ENCODE measurements at regions not wholly inside any gene's neighbourhood (a gene's known extent, or its start where the extent isn't known, plus 50 kb on each side); places are given as distances from the start of the nearest gene placed in this dataset.

DNA sequence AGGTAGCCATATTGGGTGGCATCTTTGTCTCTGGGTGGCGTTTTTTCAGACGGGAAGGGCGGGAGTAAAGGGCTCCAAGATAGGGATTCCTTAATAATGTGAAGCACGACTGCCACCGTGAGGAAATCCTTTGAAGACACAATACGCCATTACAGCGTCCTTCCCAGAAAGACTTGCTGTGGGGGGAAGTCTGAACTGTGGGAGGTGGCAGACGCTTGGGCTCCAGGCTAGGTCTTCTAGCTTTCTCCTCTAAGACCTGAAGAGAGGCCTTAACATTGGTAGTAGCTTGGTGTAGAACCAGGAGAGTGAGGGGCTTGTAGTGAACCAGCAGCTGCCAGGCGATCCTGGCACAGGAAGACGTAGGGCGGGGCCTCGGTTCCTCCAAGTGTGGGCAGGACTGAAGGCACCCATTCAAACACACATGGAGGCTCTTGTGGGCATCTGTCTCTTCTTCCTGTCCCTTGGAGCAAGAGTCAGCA lies 197.3 kb downstream of the OR13H1 start:
- BruUV-seq (replicated peaks) = no TSS peak
- DNase-seq = no peak
- no peaks in the 10 kb centered on the region for H3K4me1 Mint-ChIP-seq (ENCODE audit: low read depth, unreplicated experiment)
- peaks cover 7% of the 10 kb centered on the region for H3K9me3 Mint-ChIP-seq (ENCODE audit: low read depth, unreplicated experiment)
- H3K4me3 Mint-ChIP-seq (ENCODE audit: low read depth, unreplicated experiment) = no peak overlapping the region
- H3K36me3 Mint-ChIP-seq (ENCODE audit: insufficient read depth, unreplicated experiment) = no peaks in the 10 kb centered on the region
- intact Hi-C loops (cut with micrococcal nuclease; ENCODE audit: unreplicated experiment) = no loop called here
- H3K27me3 Mint-ChIP-seq (ENCODE audit: unreplicated experiment) = no peaks in the 10 kb centered on the region
- TF ChIP-seq, protein P1, sequence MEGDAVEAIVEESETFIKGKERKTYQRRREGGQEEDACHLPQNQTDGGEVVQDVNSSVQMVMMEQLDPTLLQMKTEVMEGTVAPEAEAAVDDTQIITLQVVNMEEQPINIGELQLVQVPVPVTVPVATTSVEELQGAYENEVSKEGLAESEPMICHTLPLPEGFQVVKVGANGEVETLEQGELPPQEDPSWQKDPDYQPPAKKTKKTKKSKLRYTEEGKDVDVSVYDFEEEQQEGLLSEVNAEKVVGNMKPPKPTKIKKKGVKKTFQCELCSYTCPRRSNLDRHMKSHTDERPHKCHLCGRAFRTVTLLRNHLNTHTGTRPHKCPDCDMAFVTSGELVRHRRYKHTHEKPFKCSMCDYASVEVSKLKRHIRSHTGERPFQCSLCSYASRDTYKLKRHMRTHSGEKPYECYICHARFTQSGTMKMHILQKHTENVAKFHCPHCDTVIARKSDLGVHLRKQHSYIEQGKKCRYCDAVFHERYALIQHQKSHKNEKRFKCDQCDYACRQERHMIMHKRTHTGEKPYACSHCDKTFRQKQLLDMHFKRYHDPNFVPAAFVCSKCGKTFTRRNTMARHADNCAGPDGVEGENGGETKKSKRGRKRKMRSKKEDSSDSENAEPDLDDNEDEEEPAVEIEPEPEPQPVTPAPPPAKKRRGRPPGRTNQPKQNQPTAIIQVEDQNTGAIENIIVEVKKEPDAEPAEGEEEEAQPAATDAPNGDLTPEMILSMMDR (IDR thresholded peaks at IDR 0.05; ENCODE audit: unreplicated experiment) = no peak
- no peak overlapping the region for H3K27ac Mint-ChIP-seq (ENCODE audit: unreplicated experiment)
- CTCF ChIA-PET = no interaction called here

DNA sequence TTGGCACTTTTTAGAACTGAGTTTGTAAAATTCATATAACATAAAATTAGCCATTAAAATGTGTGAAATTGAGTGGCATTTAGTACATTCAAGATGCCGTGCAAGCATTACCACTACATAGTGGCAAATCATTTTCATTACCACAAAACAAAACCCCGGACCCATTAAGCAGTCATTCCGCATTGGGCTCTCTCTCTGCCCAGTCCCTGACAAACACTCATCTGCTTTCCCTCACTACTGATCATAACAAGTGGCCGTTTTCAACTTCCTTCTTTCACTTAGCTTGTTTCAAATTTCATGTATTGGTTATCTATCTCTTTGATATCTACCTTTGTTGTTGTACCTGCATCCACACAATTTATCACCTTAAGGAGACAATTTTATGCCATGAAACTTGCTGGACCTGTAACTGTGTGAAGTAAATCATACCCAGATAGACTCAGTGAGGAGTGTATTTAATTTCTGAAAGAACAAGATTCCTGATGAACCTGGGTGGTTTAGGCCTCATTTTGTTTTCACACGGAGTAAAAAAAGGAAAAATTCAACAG lies 202.1 kb downstream of the OR13H1 start:
- BruUV-seq (replicated peaks) = no TSS peak
- DNase-seq = no peak
- intact Hi-C loops (cut with micrococcal nuclease; ENCODE audit: unreplicated experiment) = no loop called here

DNA sequence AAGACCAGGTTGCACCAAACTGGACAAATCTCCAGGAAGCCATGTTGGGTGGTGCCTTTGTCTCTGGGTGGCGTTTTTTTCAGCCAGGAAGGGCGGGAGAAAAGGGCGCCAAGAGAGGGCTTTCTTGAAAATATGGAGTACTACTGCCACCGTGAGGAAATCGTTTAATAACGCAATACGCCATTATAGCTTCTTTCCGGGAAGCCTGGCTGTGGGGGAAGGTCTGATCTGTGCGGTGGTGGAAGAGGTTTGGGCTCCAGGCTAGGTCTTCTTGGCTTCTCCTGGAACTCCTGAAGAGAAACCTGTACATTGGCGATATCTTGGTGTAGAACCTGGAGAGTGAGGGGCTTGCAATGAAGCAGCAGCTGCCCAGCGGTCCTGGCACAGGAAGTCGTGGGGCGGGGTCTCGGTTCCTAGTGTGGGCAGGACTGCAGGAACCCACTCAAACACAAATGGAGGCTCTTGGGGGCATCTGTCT lies 202.7 kb downstream of the OR13H1 start:
- DNase-seq = no peak
- H3K27me3 Mint-ChIP-seq (ENCODE audit: unreplicated experiment) = no peaks in the 10 kb centered on the region
- TF ChIP-seq, protein P1 (IDR thresholded peaks at IDR 0.05; ENCODE audit: unreplicated experiment) = no peak
- H3K36me3 Mint-ChIP-seq (ENCODE audit: insufficient read depth, unreplicated experiment) = peaks cover 5% of the 10 kb centered on the region
- no peak overlapping the region for H3K27ac Mint-ChIP-seq (ENCODE audit: unreplicated experiment)
- H3K9me3 Mint-ChIP-seq (ENCODE audit: low read depth, unreplicated experiment) = no peaks in the 10 kb centered on the region
- CTCF ChIA-PET = no interaction called here
- H3K4me1 Mint-ChIP-seq (ENCODE audit: low read depth, unreplicated experiment) = no peaks in the 10 kb centered on the region
- intact Hi-C loops (cut with micrococcal nuclease; ENCODE audit: unreplicated experiment) = no loop called here
- no TSS peak for BruUV-seq (replicated peaks)
- H3K4me3 Mint-ChIP-seq (ENCODE audit: low read depth, unreplicated experiment) = no peak overlapping the region

More for the DNA sequence above, 202.1 kb downstream of the OR13H1 start:
- Mint-ChIP-seq H3K27ac (ENCODE audit: unreplicated experiment) (no peak overlapping the region), H3K36me3 (ENCODE audit: insufficient read depth, unreplicated experiment) (peaks cover 5% of the 10 kb centered on the region), H3K27me3 (ENCODE audit: unreplicated experiment) (no peaks in the 10 kb centered on the region), H3K9me3 (ENCODE audit: low read depth, unreplicated experiment) (peaks cover 1% of the 10 kb centered on the region), H3K4me1 (ENCODE audit: low read depth, unreplicated experiment) (no peaks in the 10 kb centered on the region), H3K4me3 (ENCODE audit: low read depth, unreplicated experiment) (no peak overlapping the region)
- CTCF ChIA-PET = no interaction called here
- TF ChIP-seq, protein P1 (IDR thresholded peaks at IDR 0.05; ENCODE audit: unreplicated experiment) = no peak

DNA sequence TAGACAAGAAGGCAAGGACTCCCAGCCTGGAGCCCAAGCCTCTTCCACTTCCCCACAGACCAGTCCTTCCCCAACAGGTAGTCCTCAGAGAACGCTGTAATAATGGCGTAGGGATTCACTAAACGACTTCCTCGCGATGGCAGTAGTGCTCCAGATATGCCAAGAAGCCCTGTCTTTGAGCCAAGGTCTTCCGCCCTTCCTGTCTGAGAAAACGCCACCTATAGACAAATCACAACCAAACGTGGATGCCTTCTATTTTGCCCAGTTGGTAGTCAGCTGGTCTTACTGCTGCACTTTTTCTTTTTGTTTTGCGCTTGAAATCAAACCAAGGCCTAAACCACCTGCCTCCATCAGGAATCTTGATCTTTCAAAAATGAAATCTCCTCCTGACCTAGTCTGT lies 203.3 kb downstream of the OR13H1 start:
- no peaks in the 10 kb centered on the region for H3K9me3 Mint-ChIP-seq (ENCODE audit: low read depth, unreplicated experiment)
- CTCF ChIA-PET = no interaction called here
- intact Hi-C loops (cut with micrococcal nuclease; ENCODE audit: unreplicated experiment) = no loop called here
- no peak overlapping the region for H3K4me3 Mint-ChIP-seq (ENCODE audit: low read depth, unreplicated experiment)
- H3K27ac Mint-ChIP-seq (ENCODE audit: unreplicated experiment) = no peak overlapping the region
- H3K4me1 Mint-ChIP-seq (ENCODE audit: low read depth, unreplicated experiment) = no peaks in the 10 kb centered on the region
- H3K36me3 Mint-ChIP-seq (ENCODE audit: insufficient read depth, unreplicated experiment) = peaks cover 5% of the 10 kb centered on the region
- DNase-seq = no peak
- H3K27me3 Mint-ChIP-seq (ENCODE audit: unreplicated experiment) = no peaks in the 10 kb centered on the region
- no TSS peak for BruUV-seq (replicated peaks)
- TF ChIP-seq, protein P1 (IDR thresholded peaks at IDR 0.05; ENCODE audit: unreplicated experiment) = no peak

Data from Calu3 (cell line).